ENCODE measurements at regions not wholly inside any gene's neighbourhood (a gene's known extent, or its start where the extent isn't known, plus 50 kb on each side); places are given as distances from the start of the nearest gene placed in this dataset.

GRCh38 chr7:3164380-3164792 is 120.7 kb upstream of the CARD11 start:
- TF ChIP-seq ZNF384 (IDR thresholded peaks at IDR 0.05) (no peak), SP1 (IDR thresholded peaks at IDR 0.05) (no peak), L3MBTL2 (conservative IDR thresholded peaks at IDR 0.05) (no peak), HDGF (IDR thresholded peaks at IDR 0.05; ENCODE audit: borderline replicate concordance) (no peak), FOXM1 (IDR thresholded peaks at IDR 0.05; ENCODE audit: borderline replicate concordance) (no peak)

Measured in HEK293T (cell line).